ENCODE measurements at regions not wholly inside any gene's neighbourhood (a gene's known extent, or its start where the extent isn't known, plus 50 kb on each side); places are given as distances from the start of the nearest gene placed in this dataset.
A peak's percentile ranks its signal among the peaks of the same experiment; 100 is the strongest.

DNA sequence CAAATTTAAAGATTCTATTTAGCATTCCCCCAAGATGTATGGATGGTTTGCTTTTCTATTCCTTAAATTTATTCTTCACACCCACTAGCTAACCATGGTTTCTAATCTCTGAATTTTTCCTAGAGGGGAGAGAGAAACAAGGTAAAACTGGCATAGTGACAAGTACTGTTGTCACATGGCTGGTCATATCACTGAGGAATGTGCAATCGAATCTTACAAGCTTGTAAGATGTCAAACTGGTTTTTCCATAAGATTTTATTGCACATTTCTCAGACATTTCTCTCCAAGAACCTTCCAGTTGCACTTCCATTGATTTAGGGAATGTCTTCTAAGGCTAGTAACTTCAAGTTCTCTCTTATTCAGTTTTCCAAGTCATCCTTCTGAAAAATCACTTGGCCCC is 89.8 kb downstream of the MBL2 start:
- DNase-seq (ENCODE audit: low read depth, low spot score) = no peak

DNA sequence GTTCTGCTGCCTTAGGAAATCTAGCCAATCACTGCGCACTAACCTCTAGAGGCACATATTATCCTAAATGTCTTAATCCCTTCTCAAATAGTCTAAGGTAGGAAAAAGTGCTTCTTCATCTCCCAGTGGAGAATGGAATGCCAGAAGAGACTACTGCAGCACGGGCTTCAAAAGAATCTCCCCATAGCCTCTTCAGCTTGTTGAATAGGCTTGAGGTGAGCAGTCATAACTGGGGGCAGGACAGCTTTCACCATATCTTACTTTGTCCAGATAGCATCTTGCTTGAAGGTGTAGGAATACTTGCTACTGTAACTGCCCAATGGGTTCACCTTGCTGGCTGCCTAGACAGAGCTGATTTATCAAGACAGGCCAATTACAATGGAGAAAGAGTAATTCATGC is 88.8 kb downstream of the MBL2 start:
- CTCF ChIA-PET = no interaction called here
- POLR2A ChIA-PET = no interaction called here
- H3K4me3 ChIP-seq (ENCODE audit: low read depth, low read length) = no peak overlapping the region

More for the DNA sequence above, 89.8 kb downstream of the MBL2 start:
- ChIA-PET POLR2A (no interaction called here), CTCF (no interaction called here)
- no peaks in the 10 kb centered on the region for H3K27me3 ChIP-seq (ENCODE audit: control insufficient read depth, insufficient read depth, low read length)
- H3K9me3 ChIP-seq (ENCODE audit: control insufficient read depth, insufficient read depth, low read length) = no peaks in the 10 kb centered on the region
- no peak overlapping the region for H3K4me3 ChIP-seq (ENCODE audit: low read depth, low read length)
- H3K27ac ChIP-seq (ENCODE audit: low read depth, low read length) = no peak overlapping the region
- TF ChIP-seq, protein P1, sequence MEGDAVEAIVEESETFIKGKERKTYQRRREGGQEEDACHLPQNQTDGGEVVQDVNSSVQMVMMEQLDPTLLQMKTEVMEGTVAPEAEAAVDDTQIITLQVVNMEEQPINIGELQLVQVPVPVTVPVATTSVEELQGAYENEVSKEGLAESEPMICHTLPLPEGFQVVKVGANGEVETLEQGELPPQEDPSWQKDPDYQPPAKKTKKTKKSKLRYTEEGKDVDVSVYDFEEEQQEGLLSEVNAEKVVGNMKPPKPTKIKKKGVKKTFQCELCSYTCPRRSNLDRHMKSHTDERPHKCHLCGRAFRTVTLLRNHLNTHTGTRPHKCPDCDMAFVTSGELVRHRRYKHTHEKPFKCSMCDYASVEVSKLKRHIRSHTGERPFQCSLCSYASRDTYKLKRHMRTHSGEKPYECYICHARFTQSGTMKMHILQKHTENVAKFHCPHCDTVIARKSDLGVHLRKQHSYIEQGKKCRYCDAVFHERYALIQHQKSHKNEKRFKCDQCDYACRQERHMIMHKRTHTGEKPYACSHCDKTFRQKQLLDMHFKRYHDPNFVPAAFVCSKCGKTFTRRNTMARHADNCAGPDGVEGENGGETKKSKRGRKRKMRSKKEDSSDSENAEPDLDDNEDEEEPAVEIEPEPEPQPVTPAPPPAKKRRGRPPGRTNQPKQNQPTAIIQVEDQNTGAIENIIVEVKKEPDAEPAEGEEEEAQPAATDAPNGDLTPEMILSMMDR (IDR thresholded peaks at IDR 0.05; ENCODE audit: low read depth, low read length) = no peak

DNA sequence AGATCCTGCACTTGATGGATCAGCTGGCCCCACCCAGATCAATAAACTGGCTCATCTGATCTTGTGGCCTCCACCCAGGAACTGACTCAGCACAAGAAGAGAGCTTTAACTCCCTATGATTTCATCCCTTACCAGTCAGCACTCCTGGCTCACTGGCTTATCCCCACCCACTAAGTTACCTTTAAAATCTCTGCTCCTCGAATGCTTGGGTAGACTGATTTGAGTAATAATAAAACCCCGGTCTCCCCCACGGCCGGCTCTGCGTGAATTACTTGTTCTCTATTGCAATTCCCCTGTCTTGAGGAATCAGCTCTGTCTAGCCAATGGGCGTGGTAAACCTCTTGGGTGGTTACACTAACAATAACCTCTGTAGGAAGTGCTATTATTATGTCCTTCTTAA is 83.7 kb downstream of the MBL2 start:
- no peak overlapping the region for H3K27ac ChIP-seq (ENCODE audit: low read depth, low read length)
- TF ChIP-seq, protein P1 (IDR thresholded peaks at IDR 0.05; ENCODE audit: low read depth, low read length) = no peak
- ChIA-PET POLR2A (no interaction called here), CTCF (no interaction called here)
- H3K27me3 ChIP-seq (ENCODE audit: control insufficient read depth, insufficient read depth, low read length) = no peaks in the 10 kb centered on the region
- no peak overlapping the region for H3K4me3 ChIP-seq (ENCODE audit: low read depth, low read length)
- no peaks in the 10 kb centered on the region for H3K9me3 ChIP-seq (ENCODE audit: control insufficient read depth, insufficient read depth, low read length)
- DNase-seq (ENCODE audit: low read depth, low spot score) = no peak

More for the DNA sequence above, 88.8 kb downstream of the MBL2 start:
- Histone ChIP-seq H3K27ac (ENCODE audit: low read depth, low read length) (no peak overlapping the region), H3K9me3 (ENCODE audit: control insufficient read depth, insufficient read depth, low read length) (no peaks in the 10 kb centered on the region), H3K27me3 (ENCODE audit: control insufficient read depth, insufficient read depth, low read length) (no peaks in the 10 kb centered on the region)
- TF ChIP-seq, protein P1 (IDR thresholded peaks at IDR 0.05; ENCODE audit: low read depth, low read length) = no peak
- DNase-seq (ENCODE audit: low read depth, low spot score) = no peak

DNA sequence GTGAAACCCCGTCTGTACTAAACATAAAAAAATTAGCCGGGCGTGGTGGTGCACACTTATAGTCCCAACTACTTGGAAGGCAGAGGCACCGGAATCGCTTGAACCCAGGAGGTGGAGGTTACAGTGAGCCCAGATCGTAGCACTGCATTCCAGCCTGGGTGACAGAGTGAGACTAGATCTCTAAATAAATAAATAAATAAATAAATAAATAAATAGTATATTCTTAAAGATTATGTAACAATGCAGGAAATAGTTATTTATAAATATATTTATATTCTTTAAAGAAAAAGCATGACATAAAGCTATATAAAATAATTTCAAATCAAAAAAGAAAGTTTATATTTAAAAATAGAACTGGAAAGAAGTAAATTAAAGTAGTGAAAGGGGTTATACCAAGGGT is 76.4 kb downstream of the MBL2 start:
- Histone ChIP-seq H3K27me3 (ENCODE audit: control insufficient read depth, insufficient read depth, low read length) (no peaks in the 10 kb centered on the region), H3K4me3 (ENCODE audit: low read depth, low read length) (no peak overlapping the region), H3K27ac (ENCODE audit: low read depth, low read length) (no peak overlapping the region), H3K9me3 (ENCODE audit: control insufficient read depth, insufficient read depth, low read length) (no peaks in the 10 kb centered on the region)
- TF ChIP-seq, protein P1 (IDR thresholded peaks at IDR 0.05; ENCODE audit: low read depth, low read length) = no peak
- POLR2A ChIA-PET = no interaction called here
- no peak for DNase-seq (ENCODE audit: low read depth, low spot score)
- CTCF ChIA-PET = interaction anchor here (1.0 to 1.5 kb wide), 2 partner anchors 51 to 52 kb away, joined by 3 to 5 read pairs; no protein-coding TSS in a partner anchor

DNA sequence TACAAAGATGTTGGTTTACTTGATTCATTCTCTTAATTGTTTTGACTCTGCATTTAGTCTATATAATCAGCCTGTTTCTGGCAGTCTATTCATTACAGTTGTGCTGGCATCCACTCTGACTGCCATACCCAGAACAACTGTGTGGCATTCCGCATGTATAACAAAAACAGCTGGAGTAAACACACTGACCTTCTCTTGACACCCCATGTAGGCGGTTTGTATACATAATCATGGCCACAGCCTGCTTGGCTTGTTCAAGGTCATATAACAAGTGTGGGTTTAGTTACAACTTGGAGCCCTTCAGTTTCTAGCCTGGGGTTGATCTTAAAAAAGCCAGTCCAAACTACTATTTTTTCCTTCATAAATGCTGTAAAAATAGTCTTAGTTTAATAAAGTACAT is 70.9 kb downstream of the MBL2 start:
- Histone ChIP-seq H3K4me3 (ENCODE audit: low read depth, low read length) (no peak overlapping the region), H3K9me3 (ENCODE audit: control insufficient read depth, insufficient read depth, low read length) (no peaks in the 10 kb centered on the region), H3K27me3 (ENCODE audit: control insufficient read depth, insufficient read depth, low read length) (no peaks in the 10 kb centered on the region), H3K27ac (ENCODE audit: low read depth, low read length) (no peak overlapping the region)
- ChIA-PET CTCF (interaction anchor here (0.6 to 1.5 kb wide), 2 partner anchors 18 to 56 kb away, joined by 3 read pairs; no protein-coding TSS in a partner anchor), POLR2A (no interaction called here)
- DNase-seq (ENCODE audit: low read depth, low spot score) = peak; percentile 3
- TF ChIP-seq, protein P1 (IDR thresholded peaks at IDR 0.05; ENCODE audit: low read depth, low read length) = no peak
